ENCODE measurements at regions not wholly inside any gene's neighbourhood (a gene's known extent, or its start where the extent isn't known, plus 50 kb on each side); places are given as distances from the start of the nearest gene placed in this dataset.
"Not testable (repeated sequence)": the region's sequence is repeated elsewhere in the genome, so short reads cannot be mapped to it uniquely, and the experiment has no call there.

DNA sequence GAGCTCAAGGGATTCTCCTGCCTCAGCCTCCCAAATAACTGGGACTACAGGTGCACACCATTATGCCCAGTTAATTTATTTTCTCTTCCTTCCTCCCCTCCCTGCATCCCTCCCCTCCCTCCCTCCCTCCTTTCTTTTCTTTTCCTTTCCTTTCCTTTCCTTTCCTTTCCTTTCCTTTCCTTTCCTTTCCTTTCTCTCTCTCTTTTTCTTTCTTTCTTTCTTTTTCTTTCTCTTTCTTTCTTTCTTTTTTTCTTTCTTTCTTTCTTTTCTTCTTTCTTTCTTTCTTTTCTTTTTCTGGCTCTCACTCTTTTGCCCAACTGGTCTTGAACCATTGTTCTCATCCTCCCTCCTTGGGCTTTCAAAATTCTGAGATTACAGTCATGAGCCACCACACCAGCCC is 873.0 kb upstream of the KLHL1 start:
- ATAC-seq, result not testable (repeated sequence)

DNA sequence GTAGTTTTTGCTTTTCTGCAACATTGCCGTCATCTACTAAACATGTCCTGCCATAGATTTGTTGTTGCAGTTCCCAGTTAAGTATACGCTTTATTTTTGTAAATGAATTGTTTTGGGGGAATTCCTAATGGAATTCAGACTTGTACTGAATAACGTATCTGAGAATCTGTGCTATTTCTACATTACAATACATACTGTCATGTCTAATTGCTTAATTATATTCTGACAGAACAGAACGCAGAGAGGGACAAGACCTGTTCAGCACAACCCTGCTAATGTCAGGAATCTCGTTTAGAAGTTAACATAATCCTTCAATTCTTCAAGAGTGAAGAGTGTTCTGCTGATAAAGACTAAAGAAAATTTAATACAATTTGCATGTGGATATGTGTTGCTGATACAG is 861.1 kb upstream of the KLHL1 start:
- no peak for ATAC-seq

DNA sequence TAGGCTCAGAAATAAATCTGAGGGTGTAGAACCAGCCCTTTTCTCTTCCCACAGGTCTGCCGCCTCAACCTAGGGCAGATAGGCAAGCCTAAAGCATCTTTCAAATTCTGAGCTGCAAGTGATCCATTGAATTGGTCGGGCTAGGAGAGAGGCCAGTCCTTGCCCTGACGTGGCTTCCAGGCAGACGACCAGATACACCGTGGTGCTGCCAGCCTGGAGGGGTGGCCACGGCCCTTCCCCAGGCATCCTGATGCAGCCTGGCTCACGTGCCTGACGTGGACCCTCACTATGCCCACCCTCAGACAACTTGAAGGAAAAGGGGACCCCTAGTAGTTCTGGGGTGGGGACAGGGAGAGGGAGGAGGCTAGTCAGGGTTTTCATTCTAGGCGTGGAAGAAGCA is 859.3 kb upstream of the KLHL1 start:
- no peak for ATAC-seq

DNA sequence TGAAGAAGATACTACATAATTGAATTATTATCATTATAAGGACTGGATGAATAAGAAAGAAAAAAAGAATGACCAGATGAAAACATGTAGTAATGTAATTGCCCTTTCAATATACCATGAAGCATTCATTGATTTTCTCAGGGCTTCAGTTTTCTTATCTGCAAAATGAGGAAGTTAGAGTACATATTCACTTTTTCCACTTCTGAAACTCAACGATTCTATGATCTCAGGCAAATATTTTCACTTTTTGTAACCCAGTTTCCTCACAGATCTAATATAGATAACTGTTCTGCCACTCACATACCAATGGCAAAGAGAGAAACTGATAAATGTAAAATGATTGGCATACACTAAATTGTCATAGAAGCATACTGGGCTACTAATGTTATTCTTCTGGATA is 856.6 kb upstream of the KLHL1 start:
- no peak for ATAC-seq

DNA sequence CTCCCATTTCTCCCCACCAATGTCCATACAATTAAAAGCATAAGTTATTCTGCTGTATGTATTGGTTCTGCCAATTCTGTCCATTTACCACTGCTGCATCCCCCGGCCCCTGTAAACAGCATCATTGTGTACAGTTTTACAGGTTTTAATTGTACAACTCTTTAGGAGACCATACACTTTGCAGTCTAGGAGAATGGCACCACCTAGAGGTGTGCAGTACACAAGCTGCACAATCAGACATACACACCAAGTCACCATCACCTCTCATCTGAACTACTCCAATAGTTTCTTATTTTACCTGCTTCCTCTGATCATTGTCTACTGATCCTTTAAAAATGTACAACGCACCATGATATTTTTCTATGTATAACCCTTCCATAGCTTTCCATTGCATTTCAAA is 855.9 kb upstream of the KLHL1 start:
- no peak for ATAC-seq

DNA sequence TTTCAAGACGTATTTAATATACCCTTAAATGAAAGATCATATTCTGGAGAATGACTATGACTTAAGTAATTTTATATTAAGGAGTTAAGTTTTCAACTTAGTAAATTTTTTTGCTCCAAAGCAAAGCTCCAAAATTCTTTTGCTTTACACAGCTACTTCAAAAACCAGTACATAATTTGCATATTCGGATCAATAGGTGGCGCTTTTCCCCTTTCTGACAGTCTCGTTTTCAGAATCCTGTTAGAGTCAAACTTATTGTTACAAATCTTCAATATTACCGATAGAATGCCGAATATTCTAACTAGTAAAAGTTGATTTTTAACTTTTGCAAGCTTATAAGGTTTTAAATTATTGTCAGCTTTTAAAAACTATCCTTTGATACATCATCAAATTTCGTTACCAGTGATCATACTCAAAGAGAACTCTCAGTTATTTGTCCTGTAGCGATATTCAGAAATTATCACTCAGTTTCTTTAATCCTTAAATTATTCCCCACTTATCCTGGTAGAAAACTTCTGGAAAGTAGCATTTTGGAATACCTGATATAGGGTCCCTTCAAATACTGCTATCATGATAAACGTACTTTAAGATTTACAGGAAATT is 852.7 kb upstream of the KLHL1 start:
- no peak for ATAC-seq

DNA sequence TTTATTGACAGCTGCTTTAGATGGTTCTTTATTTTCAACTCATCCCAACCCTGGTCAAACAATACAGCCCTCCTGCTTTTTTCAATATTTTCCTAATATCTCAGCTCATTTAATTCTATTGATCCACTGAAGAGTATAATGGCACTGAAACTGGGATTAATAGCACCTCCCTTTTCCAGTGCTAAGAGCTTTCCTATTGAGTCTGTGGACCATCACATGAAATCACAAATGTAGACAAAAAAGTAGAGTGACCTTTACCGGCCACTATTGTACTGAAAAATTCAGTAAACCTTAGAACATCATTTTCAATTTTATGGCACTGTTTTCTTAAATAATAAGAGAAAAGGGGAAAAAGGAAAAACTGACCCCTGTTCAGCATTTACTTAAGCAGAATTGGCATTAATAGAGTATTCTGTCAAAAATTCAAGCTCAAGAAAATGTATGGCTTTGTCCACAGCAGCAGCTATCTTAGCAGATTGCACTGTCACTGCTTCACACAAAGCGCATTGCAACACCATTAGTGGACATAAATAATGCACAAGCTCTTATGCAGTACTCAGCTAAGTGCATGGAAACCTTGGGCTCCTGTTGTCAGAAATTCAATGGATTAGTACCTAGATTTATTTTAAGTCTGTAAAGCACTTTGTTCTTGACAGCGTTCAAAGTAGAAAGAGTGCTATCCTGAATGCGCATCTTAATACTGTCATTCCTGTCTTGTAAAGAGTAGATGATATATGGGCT is 851.0 kb upstream of the KLHL1 start:
- ATAC-seq, result no peak

DNA sequence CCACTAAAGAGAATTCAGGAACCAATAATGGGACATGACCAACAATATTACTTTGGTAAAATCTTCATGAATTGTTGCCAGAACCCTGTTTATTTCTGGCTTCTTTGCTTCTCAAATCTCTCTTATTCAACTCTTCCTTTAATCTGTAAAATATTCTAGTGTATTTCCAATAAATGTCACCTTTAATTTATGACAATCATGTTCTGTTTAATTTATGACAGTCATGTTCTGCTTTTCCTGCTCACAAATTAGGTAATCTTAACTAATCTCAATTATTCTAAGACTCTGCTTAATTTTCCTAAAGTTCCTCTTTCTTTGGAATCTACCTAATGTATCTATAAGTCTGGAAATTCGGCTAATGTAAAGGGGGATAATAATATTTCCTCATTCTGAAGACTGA is 847.6 kb upstream of the KLHL1 start:
- no peak for ATAC-seq

DNA sequence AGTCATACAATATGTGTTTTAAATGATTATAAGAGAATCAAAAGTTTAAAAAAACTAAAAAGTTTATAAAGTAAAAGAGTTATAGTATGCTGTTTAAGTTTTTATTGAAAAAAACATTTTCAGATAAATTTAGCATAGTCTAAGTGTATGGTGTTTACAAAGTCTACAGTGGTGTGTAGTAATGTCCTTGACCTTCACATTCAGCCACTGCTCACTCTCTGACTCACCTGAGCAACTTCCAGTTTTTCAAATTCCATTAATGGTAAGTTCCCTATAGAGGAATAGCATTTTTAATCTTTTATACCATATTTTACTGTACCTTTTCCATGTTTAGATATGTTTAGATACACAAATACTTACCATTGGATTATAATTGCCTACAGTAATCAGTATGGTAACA is 842.4 kb upstream of the KLHL1 start:
- ATAC-seq, result no peak

DNA sequence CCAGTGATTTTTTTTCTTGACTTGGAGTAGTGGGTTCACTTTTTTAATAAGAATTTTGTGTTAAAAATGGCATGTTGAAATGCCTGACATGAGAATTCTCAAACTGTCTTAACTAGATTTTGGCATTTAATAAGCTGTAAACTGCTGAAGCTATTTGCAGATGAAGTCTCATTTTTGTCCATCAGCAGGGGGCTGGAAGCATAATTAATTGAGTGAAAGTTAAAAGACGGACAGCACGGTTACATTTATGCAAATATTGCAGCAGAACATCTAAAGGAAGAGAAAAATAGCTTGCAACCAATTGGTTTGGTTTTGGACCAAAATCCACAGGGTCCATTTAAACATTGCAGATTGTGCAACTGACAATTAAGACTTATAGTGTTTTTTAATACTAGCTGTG is 837.3 kb upstream of the KLHL1 start:
- ATAC-seq, result no peak

DNA sequence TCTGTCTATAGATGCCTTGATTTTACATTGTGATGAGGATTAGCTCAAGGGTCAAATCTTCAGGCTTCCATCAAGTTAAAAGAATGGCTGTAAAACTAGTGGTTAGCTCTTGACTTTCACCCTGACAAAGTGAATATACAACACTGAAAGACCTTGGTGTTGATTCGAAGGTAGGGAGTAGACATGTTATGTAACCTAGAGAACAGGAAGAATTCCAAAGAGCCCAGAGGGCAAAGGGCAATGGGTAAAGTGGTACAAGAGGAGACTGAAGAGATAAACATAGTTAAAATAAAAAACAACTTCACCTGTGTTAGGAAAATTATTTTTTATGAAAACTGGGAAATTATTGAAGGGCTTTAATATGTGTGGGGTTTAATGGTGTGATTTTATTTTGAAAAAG is 833.2 kb upstream of the KLHL1 start:
- ATAC-seq, result no peak

DNA sequence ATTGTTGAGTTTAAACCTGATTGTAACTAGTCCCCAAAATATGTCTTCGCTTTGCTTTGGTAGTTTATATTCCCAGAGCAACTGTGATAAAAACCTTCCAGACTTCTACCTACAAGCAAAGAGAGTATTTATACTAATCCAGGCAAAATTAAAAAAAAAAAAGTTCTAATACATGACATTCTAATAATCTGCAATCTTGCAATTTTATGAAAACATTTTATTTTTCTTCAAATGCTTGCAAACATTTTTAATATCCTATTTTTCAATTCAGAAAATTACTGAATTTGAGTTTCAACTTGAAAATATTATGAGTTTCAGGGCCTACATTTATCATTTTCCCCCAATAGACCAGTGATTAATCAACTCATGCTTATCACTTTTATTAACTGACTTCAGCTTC is 830.2 kb upstream of the KLHL1 start:
- ATAC-seq, result no peak

DNA sequence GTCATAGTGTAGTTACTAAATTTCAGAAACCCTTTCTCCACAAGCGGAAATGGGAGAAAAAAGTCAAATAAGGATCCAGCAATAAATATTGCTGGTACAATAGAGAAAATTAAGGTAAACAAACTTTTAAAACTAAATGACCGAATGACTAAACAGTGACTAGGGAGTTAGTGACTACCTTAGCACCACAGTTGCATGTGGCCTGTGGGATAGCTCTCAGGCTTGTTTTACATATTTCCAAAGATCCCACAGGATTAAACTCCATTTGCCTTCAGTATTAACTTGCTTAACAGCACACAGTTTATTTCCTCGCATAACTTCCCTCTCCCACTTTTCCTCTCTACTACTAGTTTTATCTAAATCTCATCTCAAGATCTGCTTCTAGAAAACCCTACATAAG is 824.3 kb upstream of the KLHL1 start:
- ATAC-seq, result no peak

DNA sequence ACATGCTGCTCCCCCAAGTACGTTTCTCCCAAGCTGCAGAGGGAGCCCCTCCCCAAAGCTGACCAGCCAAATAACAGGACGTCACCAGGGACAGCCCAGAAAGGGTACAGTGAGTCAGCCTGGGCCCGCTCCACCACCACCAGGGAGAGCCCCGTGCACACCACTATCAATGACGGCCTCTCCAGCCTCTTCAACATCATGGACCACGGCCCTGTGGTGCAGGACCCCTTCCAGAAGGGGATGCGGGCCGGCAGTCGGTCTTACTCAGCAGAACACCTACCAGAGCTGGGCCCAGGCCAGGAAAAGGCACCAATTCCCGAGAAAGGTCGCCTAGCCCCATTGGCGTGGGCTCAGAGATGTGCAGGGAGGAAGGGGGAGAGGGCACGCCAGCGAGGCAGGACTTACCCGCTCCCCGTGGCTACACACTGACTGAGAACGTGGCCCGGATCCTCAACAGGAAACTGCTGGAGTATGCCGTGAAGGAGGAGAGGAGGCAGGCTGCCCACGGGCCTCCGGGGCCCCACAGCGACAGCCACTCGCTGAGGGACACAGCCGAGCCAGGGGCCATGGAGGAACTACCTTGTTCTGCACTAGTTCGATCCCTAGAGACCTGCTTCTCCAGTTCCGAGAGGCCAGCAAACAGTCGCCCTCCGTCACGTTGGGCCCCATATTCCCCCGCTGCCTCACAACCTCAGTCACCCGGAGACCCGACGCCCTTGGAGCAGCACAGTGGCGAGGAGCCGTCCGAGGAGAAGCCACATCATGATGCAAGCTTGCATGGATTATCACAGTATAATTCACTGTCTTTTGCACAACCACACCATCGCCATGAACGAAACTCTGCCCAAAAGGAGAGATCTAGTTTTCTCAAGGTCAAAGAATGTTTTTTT is 815.9 kb upstream of the KLHL1 start:
- no peak for ATAC-seq

DNA sequence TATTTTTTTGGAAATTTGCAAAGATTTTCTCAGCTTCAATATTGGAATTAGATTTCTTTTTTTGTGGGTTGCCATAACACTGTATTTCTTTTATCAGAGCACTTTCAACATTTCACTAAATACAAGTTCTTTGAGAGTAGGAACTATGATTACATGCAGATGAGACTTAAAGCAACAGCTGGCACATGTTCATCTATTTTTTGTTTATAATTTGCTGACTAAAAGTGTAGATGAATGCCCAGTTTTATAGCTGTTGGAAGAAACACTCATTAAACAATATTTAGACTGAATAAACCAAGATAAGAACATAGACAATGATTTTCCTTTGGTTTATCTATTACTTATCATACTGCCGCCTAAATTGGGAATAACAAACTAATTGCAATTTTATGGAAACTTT is 803.0 kb upstream of the KLHL1 start:
- ATAC-seq, result no peak

DNA sequence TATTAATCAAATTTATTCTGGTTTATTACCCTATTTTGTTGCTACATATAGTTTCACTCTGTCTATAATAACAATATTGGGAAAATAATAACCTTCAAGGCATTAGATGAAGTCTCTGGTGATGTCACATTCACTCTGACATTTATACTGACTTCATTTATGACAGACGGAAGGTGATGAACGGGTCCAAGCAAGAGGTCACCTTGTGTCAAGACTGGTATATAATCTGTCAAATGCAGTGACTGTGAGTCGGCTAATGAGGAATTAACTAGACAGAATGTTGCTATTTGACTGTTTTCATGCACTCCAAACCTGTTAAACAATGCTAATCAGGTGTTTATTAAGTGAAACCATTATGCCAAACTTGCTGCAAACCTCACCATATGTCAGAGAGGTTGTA is 800.5 kb upstream of the KLHL1 start:
- ATAC-seq, result no peak

DNA sequence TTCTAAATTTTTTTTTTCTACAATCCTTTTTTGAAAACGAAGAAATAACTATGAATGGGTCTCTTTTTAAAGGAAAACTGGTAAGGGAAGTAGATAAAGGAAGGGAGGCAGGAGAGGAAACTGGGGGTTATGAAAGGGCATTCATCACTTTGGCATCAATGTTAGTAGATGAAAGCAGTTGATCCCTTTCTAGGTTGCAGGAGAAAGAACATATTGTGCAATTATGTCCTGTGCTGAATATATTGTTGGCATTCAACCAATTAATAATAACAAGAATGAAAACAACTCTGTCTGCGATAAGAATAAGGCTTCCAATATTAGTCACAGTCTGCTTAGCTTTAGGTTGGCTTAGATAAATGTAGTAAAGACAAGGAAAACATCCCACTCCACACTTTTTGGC is 796.8 kb upstream of the KLHL1 start:
- ATAC-seq, result no peak

DNA sequence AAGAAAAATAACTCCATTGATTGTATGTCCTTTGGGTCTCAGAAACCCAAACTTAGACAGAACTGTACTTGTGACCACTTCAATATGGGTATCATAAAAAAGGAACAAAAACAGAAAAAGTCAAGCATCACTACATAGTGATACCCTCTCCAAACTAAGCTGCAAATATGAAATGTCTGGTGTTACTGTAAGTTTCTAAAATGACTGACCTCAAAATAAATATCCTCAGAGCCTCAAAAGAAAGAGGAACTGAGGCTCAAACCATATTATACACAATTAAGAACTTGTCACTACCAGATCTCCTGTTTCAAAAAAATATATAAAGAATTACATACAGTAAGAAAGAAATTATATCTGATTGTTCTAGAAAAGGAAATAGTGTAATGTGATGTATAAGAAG is 787.9 kb upstream of the KLHL1 start:
- no peak for ATAC-seq

DNA sequence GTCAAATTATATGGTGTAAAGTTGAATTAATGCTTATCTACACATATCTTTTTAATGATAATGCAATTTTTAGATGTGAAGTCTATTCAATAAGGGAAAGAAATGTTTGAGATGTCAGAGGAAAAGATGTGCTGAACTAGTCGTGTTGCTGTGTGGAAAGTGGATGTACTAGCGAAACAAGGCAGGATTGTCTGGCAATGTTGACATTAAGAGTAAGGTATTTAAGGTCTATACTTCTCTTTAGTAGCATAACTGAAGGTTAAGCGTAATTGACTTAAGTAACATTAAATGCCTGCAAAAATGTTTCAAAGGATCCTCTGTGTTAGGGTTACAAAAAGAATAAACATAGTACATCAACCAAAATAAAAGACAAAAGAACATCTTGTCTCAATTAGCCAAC is 787.3 kb upstream of the KLHL1 start:
- no peak for ATAC-seq

DNA sequence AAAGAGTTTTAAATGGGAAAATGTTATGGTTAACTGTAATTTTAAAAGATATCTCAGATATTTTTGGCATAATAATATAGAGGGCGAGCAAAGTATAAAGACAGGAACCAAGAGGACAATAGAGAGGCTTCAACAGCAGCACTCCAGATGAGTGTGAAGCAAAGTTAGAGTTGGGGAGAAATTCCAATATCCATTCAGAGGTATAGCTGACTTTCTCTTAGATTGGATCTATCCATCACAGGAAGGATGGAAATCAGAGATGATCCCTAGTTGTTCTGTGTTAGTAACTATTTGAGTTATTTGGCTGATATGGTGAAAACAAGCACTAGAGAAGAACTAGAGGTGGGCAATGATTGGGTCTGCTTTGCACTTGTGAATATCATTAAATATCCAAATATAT is 786.0 kb upstream of the KLHL1 start:
- ATAC-seq, result no peak

DNA sequence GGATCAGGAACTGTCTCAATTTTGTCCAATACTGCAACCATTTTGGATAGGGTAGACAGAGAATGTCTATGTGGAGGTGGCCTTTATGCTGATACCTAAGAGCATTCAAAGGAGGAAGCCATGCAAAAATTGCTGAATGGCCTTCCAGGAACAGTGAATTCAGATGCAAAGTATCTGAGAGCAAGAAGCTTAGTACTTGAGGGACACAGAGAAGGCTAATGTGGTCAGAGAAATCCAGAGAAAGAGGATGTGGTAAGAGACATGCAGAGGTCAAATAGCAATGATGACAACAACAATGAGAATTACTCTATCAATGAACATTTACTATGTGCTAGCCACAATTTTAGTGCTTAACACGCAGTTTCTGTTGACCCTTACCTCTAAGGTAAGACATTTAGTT is 785.6 kb upstream of the KLHL1 start:
- no peak for ATAC-seq

DNA sequence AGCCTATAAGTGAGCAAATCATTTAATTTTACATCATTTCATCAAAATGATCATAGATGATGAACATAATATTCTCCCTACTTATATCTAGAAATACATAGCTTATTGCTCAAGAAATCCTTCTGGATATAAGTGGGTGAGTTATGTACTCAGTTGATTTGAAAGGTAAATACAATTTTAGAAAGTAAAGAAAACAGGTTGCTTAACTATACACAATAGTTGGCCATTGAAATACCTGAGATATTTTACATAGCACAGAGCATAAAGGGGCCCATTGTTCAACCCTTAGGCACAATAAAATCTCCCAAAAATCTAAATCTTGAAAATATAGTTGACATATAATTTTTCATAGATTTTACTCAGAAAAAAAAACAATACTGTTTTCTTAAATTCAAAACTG is 782.0 kb upstream of the KLHL1 start:
- no peak for ATAC-seq

DNA sequence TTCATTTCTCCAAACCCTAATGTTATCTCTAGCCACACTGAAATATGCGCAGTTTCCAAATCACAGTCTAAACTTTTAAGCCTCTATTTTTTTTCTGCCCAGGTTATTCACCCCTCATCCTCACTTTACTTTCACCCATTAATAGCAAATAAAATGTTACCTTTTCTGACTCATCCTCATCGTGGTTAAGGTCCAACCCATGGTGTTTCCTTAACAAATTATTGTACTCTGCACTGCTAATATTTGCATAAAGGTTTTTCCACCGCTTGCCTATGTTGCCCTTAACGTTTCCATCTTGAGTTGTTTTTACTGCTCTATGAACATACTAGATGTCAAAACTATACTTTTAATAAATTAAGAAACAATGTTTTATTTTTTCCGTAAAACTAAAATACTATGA is 780.9 kb upstream of the KLHL1 start:
- no peak for ATAC-seq

DNA sequence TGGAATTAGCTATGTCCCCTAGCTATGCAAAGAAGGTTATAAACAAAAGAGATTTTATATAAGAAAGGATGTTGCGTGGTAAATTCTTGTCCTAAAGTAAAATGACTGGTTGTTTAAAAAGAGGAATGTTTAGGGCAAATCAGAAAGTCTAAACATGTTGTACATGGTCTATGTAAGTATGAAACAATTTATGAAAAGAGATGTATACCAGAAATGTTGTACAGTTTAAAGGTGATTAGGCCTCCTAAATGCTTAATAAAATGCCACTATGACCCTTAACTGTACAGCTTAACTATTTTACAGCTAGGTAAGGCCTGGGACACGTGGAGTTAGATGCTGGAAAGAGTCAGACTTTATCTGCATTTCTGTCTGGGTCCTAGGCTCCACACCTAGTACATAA is 775.9 kb upstream of the KLHL1 start:
- ATAC-seq, result no peak

Measured in esophagus mucosa (tissue), 1 donor.